OCI-LY7 (cell line): ENCODE measurements at regions not wholly inside any gene's neighbourhood (a gene's known extent, or its start where the extent isn't known, plus 50 kb on each side); places are given as distances from the start of the nearest gene placed in this dataset.

ENCODE experiments used
- EZH2phosphoT487 ChIP-seq: fragments of 200-600 bp; sonication (generic); IDR thresholded peaks from 2 replicates; pipeline ENCODE4 v1.6.1; 2018; ENCODE audit warnings: low read depth, borderline replicate concordance, mild to moderate bottlenecking, mixed run types, antibody characterized with exemption, low read length, moderate library complexity, mixed read lengths
- TF ChIP-seq, protein P1 (sequence below): fragments of 200-600 bp; sonication (generic); conservative IDR thresholded peaks from 2 replicates; pipeline ENCODE4 v1.5.1; 2014; ENCODE audit warnings: mild to moderate bottlenecking, antibody characterized with exemption, low read length, moderate library complexity, mixed read lengths

DNA sequence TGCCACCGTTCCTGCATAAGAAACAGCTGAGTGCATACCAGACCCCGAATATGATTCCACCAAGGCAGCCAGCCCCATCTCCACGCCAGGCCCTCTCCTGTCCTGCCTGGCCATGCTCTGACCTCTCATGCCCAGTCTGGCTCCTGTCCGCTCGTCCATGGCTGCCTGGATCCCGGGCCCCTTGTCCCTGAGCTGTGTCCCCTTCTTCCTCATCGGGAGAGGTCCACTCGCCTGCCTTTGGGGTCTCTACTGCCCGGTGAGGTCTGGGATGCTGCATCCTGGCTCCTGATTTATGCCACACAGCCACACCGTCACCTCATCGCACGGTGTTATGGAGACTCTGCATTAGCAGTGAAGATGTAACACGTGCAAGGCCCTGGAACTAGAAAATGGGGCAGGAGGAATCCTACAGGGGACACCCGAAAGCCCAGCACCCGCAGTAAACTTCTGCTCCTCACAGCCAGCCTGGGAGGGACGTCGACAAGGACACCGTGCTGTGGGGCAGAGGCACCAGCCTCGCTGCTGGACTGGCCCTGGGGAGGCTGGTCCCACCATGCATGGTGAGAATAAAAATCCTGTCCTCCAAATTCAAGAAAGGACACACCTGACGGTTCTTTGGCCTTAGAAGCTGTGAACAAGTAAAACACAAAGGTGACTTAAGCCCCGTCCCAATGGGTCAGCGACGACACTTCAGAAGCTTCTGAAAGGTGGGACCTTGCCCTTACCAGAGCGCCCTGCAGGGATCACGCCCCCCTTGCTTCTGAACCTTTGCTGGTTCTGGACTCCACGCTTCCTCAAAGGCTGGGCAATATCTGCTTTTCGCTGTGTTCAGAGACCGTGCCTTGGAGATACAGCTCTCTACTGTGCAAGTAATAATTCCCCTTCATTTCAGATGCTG, 103.0 kb downstream of the DLL1 start:
- TF ChIP-seq, protein P1, sequence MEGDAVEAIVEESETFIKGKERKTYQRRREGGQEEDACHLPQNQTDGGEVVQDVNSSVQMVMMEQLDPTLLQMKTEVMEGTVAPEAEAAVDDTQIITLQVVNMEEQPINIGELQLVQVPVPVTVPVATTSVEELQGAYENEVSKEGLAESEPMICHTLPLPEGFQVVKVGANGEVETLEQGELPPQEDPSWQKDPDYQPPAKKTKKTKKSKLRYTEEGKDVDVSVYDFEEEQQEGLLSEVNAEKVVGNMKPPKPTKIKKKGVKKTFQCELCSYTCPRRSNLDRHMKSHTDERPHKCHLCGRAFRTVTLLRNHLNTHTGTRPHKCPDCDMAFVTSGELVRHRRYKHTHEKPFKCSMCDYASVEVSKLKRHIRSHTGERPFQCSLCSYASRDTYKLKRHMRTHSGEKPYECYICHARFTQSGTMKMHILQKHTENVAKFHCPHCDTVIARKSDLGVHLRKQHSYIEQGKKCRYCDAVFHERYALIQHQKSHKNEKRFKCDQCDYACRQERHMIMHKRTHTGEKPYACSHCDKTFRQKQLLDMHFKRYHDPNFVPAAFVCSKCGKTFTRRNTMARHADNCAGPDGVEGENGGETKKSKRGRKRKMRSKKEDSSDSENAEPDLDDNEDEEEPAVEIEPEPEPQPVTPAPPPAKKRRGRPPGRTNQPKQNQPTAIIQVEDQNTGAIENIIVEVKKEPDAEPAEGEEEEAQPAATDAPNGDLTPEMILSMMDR: no peak
- TF ChIP-seq EZH2phosphoT487: no peak
